Stimulated activated CD4-positive, alpha-beta T cell treated with anti-CD3 and anti-CD28 coated beads, Interleukin-4, amount 100 ng/mL, for 48 hours (primary cell): ENCODE measurements at regions not wholly inside any gene's neighbourhood (a gene's known extent, or its start where the extent isn't known, plus 50 kb on each side); places are given as distances from the start of the nearest gene placed in this dataset.
"Not testable (repeated sequence)": the region's sequence is repeated elsewhere in the genome, so short reads cannot be mapped to it uniquely, and the experiment has no call there.

Source experiments
- DNase-seq, 2 donors: peaks; one replicate each; pipeline ENCODE4 v3.0.0-alpha.2; 2020; ENCODE audit warnings: low read depth in 2 of 2

DNA sequence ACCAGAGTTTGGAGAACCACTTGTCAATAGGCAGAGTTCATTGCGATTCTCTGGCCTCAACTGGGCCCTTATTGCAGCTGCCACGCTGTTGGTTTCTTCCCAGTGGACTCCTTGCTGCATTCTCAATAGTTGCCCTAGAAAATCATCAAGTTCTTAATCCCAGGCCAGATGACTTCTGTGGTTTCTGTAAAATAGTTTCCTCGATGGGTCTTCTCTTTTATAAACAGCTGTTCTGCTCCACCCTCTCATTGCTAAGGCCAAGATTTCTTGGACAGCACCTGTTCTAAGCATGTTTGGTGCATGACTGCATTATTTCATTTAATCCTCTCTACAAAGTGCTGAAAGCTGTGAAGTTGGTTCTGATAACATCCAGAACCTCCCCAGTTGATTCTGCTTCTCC, 131.0 kb downstream of the BCL2L11 start:
- DNase-seq: no peak

DNA sequence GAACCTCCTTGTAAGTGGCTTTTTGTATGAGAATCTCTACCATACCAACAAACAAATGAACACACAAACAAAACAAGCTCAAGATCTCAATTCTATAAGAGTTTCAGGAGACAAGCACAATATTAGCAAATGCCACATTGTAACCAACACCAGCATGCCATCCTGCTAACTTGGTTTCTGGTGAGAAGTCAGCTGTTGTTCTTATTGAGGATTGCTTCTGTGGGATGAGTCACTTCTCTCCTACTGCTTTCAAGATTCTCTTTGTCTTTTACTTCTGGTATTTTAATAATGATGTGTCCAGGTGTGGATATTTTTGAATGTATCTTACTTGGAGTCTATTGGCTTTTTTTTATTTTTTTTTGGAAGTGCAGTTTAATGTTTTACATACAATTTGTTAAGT, 131.7 kb downstream of the BCL2L11 start:
- DNase-seq: no peak

DNA sequence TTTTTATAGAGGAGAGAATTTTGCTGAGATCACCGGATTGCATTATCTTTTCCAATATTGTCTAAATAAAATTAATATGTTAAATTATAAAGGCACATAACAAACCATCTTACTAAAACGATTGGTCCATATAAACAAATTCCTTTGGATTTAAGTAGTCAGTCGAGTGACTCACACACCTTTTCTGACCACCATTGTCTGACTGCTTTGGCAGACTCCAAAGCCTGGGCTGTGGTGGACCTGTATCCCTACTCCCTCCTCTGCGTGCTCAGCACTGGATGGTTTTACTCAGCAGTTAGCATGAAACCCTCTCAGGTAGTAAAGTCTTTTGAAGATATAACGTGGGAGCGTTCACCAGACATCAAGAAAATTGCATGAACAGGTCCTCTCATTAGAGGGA, 134.2 kb downstream of the BCL2L11 start:
- not testable (repeated sequence) for DNase-seq

DNA sequence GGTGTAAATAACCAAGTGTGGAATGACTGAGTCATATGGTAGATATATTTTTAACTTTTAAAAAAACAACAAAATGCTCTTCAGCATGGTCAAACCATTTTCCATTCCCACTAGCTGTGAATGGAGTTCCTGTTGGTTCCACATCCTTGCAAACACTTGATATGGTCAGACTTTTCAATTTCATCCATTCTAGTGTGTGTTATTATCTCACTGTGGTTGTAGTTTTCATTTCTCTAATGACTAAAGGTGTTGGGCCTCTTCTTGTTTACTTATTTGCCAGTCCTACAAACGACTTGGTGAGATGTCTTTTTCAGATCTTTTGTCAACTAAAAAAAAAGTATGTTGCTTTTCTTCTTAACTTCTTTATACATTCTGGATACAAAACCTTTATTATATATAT, 135.9 kb downstream of the BCL2L11 start:
- not testable (repeated sequence) for DNase-seq

DNA sequence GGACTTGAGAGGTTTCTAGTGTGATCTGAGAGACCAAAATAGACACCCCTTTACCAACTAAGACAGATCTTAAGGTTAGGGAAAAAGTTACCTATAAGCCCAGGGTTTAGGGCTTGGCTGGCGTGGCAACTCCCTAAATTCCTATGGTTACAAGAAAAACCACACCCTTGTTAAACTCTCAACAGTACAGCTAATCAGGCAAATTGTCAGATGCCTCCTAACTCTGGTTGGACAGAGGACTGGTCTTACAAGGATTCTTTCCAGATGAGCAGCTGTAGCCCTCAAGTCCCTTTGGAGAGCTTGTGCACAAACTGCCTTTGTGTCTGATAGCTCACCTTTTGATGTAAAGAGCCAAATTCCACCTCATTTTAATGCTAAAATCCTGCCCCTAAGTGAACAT, 136.9 kb downstream of the BCL2L11 start:
- DNase-seq: not testable (repeated sequence)

DNA sequence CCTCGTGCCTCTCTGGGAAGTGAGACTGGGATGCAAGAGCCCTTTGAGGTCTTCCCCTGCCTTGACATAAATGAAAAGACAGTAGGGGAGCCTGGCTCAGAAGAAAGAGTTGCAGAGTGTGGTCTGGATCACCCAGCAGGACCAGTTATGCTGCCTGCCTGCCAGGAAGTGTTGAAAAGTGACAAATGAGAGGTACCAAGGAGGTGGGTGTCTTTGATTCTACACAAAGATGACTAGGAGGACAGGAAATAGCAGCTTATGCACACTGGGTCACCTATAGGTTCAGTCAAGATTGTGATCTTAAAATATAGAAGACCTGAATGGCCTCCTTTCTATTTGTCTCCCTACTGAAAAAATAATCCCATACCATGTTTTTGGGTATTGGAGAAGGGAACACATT, 137.6 kb downstream of the BCL2L11 start:
- not testable (repeated sequence) for DNase-seq

DNA sequence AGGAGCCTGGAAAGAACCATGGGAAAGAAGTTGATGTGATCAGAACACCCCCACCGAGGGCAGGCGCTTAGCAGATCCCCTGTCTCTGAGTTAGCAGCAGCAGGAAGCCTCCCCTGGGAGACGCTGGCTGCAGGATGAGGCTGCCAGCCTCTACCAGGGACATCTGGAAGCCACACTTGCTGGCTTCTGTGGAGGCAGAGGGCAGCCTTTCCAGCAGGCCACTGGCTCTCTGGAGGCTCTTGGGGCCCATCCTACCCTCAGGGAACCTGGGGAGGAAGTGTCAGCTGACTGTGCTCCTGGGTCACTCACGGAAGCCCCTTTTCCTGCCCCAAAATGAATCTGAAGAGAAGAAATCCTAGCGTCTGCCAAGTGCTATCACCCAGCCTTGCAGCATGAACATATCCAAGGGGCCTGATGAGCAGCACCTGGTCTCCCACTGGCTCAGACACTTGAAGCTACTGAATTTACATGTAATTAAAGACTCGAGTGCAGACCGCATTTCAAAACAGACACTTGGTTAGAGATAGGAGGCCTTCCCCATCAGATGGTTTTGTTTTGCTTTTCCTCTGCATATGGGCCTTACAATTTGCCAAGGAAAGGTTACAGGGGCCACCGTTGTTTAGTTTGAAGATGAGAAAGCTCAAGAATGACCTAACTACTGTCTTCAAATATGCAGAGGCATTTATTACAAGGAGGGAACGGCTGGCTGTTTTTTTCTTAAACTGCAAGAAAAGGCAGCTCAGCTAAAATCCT, 142.1 kb downstream of the BCL2L11 start:
- not testable (repeated sequence) for DNase-seq

DNA sequence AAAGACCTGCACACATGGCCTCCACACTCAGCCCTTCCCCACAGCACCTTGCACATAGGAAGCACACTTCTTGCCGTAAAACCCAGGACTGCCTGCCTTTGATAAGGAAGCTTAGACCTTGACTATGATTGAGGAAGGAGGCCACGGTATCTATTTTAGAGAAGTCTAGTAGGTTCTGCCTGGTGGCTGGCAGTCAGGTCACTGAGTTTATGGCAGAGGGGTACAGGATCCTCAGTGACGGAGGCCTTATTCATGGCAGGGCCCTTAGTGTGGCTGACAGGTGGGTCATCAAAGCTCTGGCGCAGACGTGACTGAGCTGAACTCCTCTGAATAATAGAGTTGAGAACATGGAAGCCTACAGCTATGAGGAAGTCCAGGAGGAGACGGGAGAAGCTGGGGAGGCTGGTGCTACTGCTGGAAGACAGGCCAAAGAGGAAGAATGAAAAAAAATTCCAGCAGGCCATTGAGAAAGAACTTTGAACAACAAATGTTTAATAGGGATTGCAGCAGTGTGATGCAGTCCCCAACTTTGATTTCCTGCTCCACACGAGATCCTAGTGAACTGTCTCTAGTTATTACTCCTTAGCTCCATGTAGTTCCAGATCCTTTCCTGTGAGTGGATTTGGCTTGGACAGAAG, 142.8 kb downstream of the BCL2L11 start:
- DNase-seq: not testable (repeated sequence)

DNA sequence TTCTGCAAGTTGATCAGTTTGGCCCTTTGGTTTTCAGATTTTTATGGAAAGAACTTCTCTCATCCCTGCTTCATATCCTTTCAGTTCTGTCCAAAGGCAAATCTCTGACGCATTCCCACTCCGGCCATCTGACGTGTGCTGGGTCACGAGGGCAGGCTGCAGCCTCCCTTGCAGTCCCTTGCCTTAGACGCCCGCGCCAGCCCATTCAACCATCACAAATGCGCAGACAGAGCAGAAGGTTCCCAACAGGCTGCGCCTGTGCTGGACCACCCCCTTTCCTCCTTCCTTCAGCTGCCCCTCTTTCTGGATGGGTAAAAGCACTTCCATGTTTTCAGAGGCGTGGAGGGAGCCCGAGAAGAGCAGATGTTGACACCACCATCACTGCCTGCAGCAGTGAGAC, 144.2 kb downstream of the BCL2L11 start:
- DNase-seq: not testable (repeated sequence)

DNA sequence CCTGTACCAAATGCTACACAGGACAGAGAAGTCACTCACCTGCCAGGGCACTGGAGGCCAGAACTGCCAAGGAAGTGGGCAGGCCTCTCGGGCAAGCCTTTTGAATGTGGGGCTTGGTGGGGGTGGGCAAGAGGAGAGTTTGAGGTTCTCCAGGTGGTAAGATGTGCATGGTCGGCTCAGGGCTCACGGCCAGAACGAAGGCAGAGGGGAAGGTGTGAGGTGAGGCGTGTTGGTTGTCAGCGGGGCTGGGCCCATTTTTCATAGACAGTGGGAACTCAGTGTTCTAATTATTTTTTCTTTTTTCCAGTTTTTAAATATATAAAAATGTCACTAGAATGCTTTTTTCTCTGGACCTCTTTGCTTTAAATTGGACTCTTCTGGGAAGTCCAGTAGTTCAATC, 145.8 kb downstream of the BCL2L11 start:
- not testable (repeated sequence) for DNase-seq

DNA sequence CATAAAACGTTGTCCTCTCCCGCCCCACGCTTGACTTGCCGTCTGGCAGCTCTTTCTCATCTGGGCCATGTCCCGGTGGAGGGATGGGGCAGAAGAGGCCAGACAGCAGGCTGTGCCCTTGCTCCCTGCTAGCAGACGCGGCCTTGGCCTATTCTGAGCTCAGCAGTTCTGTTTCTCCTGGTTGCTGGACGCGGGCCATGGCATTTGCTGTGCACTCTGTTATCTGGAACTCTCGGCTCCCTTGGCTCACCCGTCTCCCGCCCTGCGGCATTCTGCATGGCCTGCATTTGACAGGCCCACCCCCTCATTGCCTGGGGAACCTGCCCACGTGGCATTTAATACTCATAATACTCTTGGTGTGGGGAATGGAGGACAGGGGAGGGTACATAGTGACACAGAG, 146.3 kb downstream of the BCL2L11 start:
- not testable (repeated sequence) for DNase-seq

DNA sequence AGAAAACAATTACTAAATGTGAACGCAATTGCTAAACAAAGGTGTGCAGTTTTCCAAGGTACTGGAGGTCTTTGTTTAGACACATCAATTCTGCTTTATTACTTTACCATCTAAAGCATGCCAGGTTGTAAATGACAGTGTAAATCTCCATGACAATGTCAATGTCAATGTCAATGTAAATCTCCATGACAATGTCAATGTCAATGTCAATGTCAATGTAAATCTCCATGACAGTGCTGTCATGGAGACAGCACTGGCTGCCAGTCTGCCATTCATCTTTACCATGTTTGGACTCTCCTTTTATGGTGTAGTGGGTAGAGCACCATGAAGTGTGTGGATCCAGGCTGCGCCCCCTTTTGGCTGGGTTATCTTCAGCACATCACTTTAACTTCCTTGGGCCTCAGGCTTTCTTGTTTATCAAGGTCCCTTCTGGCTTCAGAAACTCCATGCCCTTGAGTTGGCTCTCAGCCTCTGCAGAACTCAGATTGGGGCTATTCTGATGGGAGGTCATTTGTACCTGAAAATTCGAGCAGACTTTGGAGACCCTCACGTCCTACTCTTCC, 149.1 kb downstream of the BCL2L11 start:
- DNase-seq: not testable (repeated sequence)

DNA sequence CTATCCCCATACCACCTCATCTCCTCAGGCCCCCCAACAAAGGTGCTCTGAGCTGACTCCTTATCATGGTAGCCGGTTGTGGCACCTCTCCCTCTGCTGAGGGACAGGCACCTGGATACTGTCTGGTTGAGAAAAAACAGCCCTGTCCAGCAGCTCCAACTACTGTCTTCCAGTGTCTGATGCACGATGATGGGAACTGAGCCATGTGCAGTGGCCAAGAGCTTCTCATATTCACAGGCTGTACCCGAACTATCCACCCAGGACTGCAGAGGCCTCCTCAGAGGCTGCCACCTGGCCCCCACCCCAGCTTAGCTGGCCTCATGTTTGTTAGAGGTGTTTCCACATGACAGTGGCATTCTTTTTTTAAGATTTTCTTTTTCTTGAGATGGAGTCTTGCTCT, 149.9 kb downstream of the BCL2L11 start:
- DNase-seq: not testable (repeated sequence)

DNA sequence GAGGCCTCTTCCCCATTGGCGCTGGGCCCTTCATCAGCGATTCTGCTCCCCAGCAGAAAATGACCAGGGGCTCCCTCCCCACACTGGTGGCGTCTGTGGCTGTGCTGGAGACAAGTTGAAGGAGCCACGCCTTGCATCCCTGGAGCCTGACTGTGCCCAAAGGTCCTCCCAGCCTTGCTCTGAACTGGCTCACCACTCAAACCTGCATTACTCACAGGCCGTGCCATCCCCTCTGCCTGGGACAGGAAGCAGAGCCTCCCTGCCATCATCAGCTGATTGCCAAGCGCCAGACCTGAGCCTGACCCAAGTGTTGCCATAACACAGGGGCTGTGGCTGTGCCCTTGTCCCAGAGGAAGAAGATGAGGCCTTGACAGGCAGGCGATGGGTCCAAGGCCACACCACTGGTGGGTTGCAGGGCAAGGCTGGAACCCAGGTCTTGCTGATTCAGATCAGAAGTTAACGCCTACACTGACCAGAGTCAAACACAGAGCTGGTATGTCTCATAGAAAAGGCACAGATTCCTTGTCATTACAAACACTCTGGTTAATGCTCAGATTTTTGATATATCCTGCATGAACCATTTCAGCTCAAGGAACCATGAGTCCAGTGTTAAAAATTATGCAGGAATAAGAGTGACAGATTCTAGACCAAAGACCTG, 151.1 kb downstream of the BCL2L11 start:
- not testable (repeated sequence) for DNase-seq

DNA sequence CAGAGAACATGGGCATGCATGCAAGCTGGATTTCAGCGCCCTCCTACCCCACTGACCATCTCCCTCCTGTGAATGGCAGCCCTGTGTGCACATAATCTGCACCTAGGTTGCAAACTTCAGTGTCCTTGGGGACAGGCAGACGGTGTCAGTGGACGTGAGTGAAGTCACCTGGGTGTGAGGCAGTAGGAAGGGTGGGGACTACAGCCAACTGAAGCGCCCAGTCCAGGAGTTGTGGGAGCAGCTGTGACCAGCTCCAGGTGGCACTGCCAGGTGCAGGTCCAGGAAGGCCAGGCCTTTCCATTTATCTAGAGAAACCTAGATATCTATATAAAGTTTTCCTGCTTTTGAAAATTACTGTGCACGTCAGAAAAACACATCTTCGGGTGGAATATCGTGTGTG, 152.3 kb downstream of the BCL2L11 start:
- DNase-seq: not testable (repeated sequence)

DNA sequence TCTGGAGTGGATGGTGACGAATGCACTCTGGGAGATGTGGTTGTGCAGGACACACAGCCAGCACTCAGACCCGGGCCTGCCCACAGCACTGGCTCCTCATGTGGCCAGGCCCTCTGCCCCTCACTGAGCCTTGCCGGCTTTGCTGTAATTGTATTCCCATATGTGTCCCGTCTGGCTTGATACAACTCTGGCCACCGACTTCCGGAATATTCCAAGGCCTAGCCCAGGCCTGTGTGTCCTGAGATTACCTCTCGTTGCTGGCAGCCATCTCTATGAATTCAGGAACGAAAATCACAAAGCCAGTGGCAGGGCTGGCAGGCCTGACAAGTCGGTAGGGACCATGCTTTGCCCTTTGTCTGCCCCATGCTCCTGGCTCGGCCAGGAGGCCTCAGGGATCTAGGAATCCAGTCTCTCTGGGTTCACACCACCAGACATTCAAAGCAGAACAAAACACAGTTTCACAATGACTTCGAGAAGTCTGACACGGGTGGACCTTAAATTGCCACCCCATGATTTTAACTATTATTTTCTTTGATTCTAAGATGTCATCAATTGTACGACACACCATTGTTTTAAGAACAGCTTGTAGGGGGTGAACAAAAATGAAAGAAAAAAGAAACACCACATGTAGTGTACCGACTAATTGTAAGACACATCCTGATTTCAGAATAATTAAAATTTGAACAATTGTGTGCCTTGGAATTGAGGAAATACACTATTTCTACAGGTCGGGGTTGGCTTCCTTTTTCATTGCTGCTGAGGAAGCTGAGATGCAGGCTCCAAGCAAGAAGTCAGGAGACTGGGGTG, 154.5 kb downstream of the BCL2L11 start:
- not testable (repeated sequence) for DNase-seq

DNA sequence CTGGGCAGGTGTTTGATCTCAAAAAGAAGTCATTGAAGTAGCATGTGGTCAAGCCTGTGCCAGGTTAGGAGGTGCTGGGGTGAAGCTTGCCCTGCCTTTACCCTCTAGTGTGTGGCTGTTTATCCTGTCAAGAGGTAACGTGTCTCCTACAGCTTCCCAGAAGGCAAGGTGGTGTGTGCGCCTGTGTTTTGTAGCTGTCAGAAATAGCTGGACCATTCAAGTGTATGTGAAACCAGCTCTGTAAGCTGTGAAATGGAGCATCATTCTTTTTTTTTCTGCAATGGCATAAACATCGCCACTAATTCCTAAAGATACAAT, 155.1 kb downstream of the BCL2L11 start:
- not testable (repeated sequence) for DNase-seq

DNA sequence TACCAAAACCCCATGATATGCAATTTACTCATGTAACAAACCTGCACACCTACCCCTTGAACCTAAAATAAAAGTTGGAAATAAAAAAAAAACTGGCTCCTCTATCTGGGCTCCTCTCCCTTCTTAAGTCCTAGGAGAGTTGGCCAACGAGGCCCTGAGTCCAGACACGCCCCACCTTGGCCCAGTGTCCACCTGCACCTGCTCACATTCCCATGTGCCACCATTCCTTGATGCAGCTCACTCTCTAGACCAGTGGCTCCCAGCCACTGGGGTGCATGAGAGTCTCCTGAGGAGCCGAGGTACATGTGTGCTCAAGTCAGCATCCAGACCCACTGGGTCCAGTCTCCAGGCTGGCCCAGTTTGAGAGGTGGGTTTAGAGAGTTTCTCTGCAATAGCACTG, 157.4 kb downstream of the BCL2L11 start:
- not testable (repeated sequence) for DNase-seq

DNA sequence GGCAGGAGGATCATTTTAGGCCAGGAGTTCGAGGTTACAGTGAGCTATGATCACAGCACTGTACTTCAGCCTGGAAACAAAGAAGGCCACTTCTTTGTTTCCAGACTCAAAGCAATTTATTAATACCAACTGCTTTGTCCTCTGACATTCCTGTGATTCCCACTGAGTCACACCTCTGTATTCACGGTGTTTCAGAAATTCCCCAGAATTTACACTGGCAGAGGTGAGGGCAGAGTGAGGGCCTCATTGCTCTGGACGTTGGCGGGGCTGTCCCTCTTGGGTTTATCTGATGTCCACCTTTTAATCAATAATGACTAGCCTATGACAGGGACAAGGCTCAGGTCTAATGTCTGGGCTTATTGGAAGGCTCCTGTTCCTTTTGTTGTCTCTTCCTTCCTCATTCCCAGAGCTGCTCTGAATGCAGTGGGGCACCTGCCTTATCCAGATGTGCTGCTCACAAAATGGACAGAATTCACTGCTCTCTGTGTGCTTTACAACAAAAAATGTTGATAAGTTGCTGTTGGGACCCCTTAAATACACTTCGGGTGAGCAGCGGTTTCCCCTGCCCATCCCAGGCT, 160.1 kb downstream of the BCL2L11 start:
- DNase-seq: not testable (repeated sequence)

DNA sequence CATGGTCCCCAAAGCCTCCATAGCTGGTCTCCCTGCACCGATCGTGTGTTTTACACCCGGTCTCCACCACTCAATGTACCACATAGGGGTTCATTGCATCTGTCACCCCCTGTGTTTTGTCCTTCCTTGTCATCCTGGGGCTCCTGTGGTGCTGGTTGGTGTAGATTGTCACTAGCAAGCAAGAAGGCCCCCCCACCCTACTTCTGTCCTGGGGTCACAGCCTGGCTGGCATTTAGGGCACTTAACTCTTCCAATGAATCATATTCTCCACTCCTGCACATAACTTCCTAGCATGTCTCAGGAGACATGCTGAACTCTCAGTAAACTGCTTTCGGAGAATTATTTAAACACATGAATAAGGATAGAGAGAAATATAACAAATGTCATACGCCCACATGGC, 161.4 kb downstream of the BCL2L11 start:
- not testable (repeated sequence) for DNase-seq
